CD4-positive, CD25-positive, alpha-beta regulatory T cell (primary cell): ENCODE measurements at regions not wholly inside any gene's neighbourhood (a gene's known extent, or its start where the extent isn't known, plus 50 kb on each side); places are given as distances from the start of the nearest gene placed in this dataset.
A peak's percentile ranks its signal among the peaks of the same experiment; 100 is the strongest.

Source experiments
- ATAC-seq, 2 donors: fragments of 150-1000 bp; cut with Tn5 transposase; one replicate each; pipeline ENCODE4 v1.10.0; 2021; ENCODE audit warnings: low read depth in 2 of 2, moderate number of reproducible peaks in 2 of 2, moderate library complexity in 1 of 2
- DNase-seq, 3 donors: peaks; one replicate each; pipeline versions ENCODE4 v3.0.0 to v3.0.0-alpha.2; 2012 to 2022; ENCODE audit warnings: mixed read lengths in 1 of 3
- H3K27ac ChIP-seq: one replicate; pipeline ENCODE4 v1.7.0; 2013; ENCODE audit warnings: mild to moderate bottlenecking, low read length; ENCODE audit not compliant: insufficient read depth, poor library complexity, severe bottlenecking
- H3K27me3 ChIP-seq: one replicate; pipeline ENCODE4 v1.7.0; 2013; ENCODE audit warnings: low read length; ENCODE audit not compliant: control insufficient read depth, insufficient read depth
- H3K36me3 ChIP-seq: one replicate; pipeline ENCODE4 v1.7.0; 2013; ENCODE audit warnings: mild to moderate bottlenecking, low read length, moderate library complexity; ENCODE audit not compliant: control insufficient read depth, insufficient read depth
- H3K4me1 ChIP-seq: 2 replicates; pipeline ENCODE4 v1.7.0; 2013; ENCODE audit warnings: mild to moderate bottlenecking, low read length; ENCODE audit not compliant: insufficient read depth, control insufficient read depth, poor library complexity, severe bottlenecking
- H3K4me3 ChIP-seq: one replicate; pipeline ENCODE4 v1.7.0; 2013; ENCODE audit warnings: low read depth, mild to moderate bottlenecking, low read length, moderate library complexity
- H3K9me3 ChIP-seq, 2 experiments: 1 replicate in 1 of 2; 2 replicates in 1 of 2; pipeline ENCODE4 v1.7.0; 2013; ENCODE audit warnings: low read length in 2 of 2, mild to moderate bottlenecking in 1 of 2, moderate library complexity in 1 of 2; ENCODE audit not compliant: control insufficient read depth in 2 of 2
- H3K27ac Mint-ChIP-seq, 3 donors: one replicate each; pipeline ENCODE4 v1.8.0; 2020 to 2022; ENCODE audit warnings: mild to moderate bottlenecking in 3 of 3, mixed read lengths in 3 of 3, moderate library complexity in 2 of 3
- H3K27me3 Mint-ChIP-seq: one replicate; pipeline ENCODE4 v1.8.0; 2022; ENCODE audit warnings: mild to moderate bottlenecking, mixed read lengths
- H3K36me3 Mint-ChIP-seq: one replicate; pipeline ENCODE4 v1.8.0; 2020; ENCODE audit warnings: mixed read lengths
- H3K4me1 Mint-ChIP-seq, 4 donors: one replicate each; pipeline ENCODE4 v1.8.0; 2020 to 2022; ENCODE audit warnings: mixed read lengths in 4 of 4, mild to moderate bottlenecking in 1 of 4
- H3K4me3 Mint-ChIP-seq, 4 donors: one replicate each; pipeline ENCODE4 v1.8.0; 2020 to 2022; ENCODE audit warnings: mild to moderate bottlenecking in 4 of 4, mixed read lengths in 4 of 4, moderate library complexity in 3 of 4
- H3K9me3 Mint-ChIP-seq, 7 donors: one replicate each; pipeline ENCODE4 v1.8.0; 2020 to 2022; ENCODE audit warnings: mixed read lengths in 7 of 7, mild to moderate bottlenecking in 3 of 7, moderate library complexity in 2 of 7

DNA sequence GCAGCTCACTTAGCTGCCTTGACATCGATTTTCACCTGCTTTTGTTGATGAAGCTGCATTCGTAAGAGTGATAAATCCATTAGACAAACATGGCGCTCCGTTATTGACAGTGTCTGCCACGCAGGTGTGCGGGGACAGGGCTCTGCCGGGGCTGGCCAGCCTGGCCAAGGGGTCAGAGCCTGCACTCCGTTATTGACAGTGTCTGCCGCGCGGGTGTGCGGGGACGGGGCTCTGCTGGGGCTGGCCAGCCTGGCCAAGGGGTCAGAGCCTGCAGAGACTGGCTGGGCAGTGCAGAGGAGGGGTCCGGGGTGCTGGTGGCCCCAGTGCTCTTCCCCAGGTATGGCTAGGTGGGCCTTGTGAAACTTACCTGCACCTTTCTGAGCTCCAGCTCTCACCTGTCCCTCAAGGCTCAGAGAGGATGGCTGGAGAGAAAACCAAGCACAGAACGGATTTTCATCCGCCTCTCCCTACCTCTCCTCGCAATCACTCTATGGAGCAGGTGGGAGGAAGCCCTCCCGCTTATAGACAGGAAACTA is 101.6 kb upstream of the B3GAT1 start:
- no peaks in the 10 kb centered on the region for H3K9me3 Mint-ChIP-seq
- ATAC-seq (no peak), DNase-seq (no peak)
- H3K4me3 Mint-ChIP-seq = no peak overlapping the region
- H3K27me3 Mint-ChIP-seq = no peaks in the 10 kb centered on the region
- H3K27ac ChIP-seq = no peak overlapping the region
- no peaks in the 10 kb centered on the region for H3K4me1 ChIP-seq
- H3K4me3 ChIP-seq = no peak overlapping the region
- no peaks in the 10 kb centered on the region for H3K36me3 ChIP-seq
- peaks cover 0 to 2% (median 0%) of the 10 kb centered on the region in 4 donors for H3K4me1 Mint-ChIP-seq
- H3K9me3 ChIP-seq = no peaks in the 10 kb centered on the region
- H3K36me3 Mint-ChIP-seq = no peaks in the 10 kb centered on the region
- no peak overlapping the region for H3K27ac Mint-ChIP-seq
- no peaks in the 10 kb centered on the region for H3K27me3 ChIP-seq

DNA sequence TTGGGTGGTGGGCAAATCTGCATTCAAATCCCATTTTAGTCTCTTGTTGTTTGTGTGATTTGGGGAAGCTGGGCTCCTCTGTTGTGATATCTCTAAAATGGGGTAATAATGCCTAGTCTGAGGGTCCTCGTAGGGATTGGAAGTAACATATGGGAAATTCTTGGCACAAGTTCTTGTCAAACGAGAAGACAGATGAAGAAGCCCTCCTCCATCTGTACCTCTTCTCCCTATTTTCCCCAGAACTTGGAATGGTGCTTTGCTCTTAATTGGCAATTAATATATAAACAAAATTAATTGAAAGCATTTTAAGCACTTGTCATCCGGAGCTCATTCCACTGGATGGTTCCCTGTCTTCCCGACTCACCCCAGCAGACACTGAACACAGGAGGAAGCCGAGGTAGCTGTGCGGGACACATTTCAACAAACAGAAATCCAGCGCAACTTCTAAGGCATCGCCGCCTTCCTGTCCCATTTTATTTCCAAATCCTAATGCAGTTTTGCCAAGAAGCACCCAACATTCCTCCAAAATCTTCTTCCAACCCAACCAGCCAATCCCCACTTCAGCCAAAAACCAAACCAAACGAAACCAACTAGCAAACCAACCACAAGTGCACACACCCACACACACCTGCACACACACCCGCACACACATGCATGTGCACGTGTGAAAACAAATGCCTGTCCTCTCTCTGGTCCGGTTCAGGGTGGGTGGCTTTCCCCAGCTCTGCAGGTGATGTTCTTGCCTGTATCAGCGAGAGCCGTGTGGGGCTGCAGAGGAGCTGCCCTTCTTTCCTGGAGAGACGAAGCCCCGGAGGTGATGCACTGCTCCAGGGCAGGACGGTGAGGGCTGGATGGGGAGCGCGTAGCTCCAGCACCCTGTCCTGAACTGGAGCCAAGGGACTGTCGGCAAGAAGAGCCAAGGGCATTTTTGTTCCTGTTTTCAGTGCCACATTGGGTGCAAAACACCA is 100.8 kb upstream of the B3GAT1 start:
- H3K9me3 Mint-ChIP-seq = no peaks in the 10 kb centered on the region
- DNase-seq (no peak), ATAC-seq (no peak)
- Histone ChIP-seq H3K9me3 (no peaks in the 10 kb centered on the region), H3K4me3 (no peak overlapping the region), H3K27me3 (no peaks in the 10 kb centered on the region), H3K4me1 (no peaks in the 10 kb centered on the region), H3K36me3 (no peaks in the 10 kb centered on the region), H3K27ac (no peak overlapping the region)
- H3K36me3 Mint-ChIP-seq = no peaks in the 10 kb centered on the region
- H3K27ac Mint-ChIP-seq = no peak overlapping the region
- H3K4me1 Mint-ChIP-seq = peaks cover 0 to 2% (median 0%) of the 10 kb centered on the region in 4 donors
- no peak overlapping the region for H3K4me3 Mint-ChIP-seq
- H3K27me3 Mint-ChIP-seq = no peaks in the 10 kb centered on the region

DNA sequence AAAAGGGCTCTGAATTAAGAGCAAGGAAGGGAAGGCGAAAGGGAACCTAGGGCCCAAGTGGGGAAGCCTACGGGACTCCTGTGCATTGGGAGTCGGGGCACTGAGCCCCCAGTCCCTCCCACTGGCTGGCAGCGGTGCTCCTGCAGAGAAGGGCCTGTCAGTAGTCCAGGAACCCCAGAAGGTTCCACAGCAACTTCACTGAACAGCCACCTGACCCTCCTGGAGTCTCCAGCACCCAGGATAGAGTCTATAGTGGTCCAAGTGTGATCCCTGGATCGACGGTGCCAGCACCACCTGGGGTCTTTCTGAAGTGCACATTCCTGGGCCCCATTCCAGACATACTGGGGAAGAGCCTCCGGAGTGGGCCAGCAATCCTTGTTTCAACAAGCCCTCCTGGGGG is 100.0 kb upstream of the B3GAT1 start:
- Mint-ChIP-seq H3K27me3 (no peaks in the 10 kb centered on the region), H3K36me3 (no peaks in the 10 kb centered on the region), H3K27ac (no peak overlapping the region), H3K9me3 (no peaks in the 10 kb centered on the region), H3K4me1 (peaks cover 0 to 2% (median 0%) of the 10 kb centered on the region in 4 donors), H3K4me3 (no peak overlapping the region)
- Histone ChIP-seq H3K27ac (no peak overlapping the region), H3K36me3 (no peaks in the 10 kb centered on the region), H3K4me3 (no peak overlapping the region), H3K27me3 (no peaks in the 10 kb centered on the region), H3K4me1 (no peaks in the 10 kb centered on the region), H3K9me3 (no peaks in the 10 kb centered on the region)
- ATAC-seq (no peak), DNase-seq (no peak)

DNA sequence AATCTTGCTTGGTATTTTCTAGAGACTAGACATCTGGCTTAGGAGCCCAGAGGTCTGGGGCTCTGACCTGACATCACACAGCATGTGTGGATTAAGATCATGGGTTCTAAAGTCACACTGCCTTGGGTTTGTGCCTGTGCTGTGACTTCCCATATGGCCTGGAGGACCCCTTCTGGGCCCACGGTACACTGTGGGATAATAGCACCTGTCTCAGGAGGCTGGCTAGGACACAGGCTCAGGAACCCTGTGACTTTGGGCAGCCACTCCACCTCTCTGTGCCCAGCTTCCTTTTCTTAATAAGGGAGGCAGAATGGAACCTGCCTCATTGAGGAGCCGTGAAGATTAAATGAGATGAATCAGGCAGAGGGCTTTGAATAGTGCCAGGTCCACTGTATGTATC is 99.2 kb upstream of the B3GAT1 start:
- no peak for DNase-seq
- peaks cover 0 to 2% (median 0%) of the 10 kb centered on the region in 4 donors for H3K4me1 Mint-ChIP-seq

DNA sequence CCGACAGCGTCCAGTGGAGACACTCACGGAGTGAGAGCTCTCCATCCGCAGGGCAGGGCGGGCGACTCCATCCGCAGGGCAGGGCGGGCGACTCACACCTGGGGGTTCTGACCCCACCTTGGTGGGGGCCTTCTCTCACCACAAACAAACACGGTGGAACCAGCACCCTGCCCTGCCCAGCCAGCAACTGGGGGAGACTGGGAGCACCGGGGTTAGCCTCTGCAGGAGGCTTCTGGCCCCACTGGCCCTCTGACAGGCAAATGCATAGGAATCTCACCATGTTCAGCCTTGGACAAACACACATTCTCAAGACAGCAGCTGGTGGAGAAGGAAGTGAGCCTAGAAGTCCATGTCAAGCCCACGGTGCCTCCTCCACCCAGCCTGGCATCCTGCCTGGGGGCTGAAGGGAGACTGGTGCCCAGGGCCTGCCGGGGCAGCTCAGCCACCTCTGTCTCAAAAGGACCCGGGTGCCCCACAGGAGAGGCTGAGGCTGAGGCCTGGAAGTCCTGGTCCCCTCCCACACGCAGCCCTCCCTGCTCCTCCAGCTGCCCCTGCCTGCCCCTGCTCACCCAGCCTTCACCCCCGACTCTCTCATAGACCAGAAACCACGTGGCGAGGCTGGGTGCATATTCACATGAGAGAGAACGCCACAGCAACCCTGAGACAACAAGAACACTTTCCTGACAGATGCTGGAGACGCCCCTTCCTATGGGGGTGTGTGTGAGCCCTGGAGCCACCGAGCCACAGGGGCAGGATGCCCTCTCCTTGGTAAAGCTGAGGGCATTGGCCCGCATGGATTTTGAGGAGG is 98.4 kb upstream of the B3GAT1 start:
- H3K36me3 ChIP-seq = no peaks in the 10 kb centered on the region
- H3K27me3 Mint-ChIP-seq = no peaks in the 10 kb centered on the region
- no peak overlapping the region for H3K4me3 ChIP-seq
- H3K9me3 ChIP-seq = no peaks in the 10 kb centered on the region
- peak overlapping the region in 1 of 4 donors; percentile 40 for H3K4me3 Mint-ChIP-seq
- ATAC-seq = no peak
- no peaks in the 10 kb centered on the region for H3K27me3 ChIP-seq
- no peaks in the 10 kb centered on the region for H3K4me1 Mint-ChIP-seq
- no peaks in the 10 kb centered on the region for H3K36me3 Mint-ChIP-seq
- H3K9me3 Mint-ChIP-seq = no peaks in the 10 kb centered on the region
- no peak for DNase-seq
- H3K27ac Mint-ChIP-seq = no peak overlapping the region
- no peaks in the 10 kb centered on the region for H3K4me1 ChIP-seq
- H3K27ac ChIP-seq = no peak overlapping the region

More for the DNA sequence above, 99.2 kb upstream of the B3GAT1 start:
- H3K27me3 ChIP-seq = no peaks in the 10 kb centered on the region
- H3K27ac ChIP-seq = no peak overlapping the region
- no peak for ATAC-seq
- no peaks in the 10 kb centered on the region for H3K36me3 ChIP-seq
- H3K9me3 ChIP-seq = no peaks in the 10 kb centered on the region
- no peaks in the 10 kb centered on the region for H3K4me1 ChIP-seq
- no peak overlapping the region for H3K4me3 ChIP-seq
- Mint-ChIP-seq H3K4me3 (no peak overlapping the region), H3K27ac (no peak overlapping the region), H3K9me3 (no peaks in the 10 kb centered on the region), H3K27me3 (no peaks in the 10 kb centered on the region), H3K36me3 (no peaks in the 10 kb centered on the region)

DNA sequence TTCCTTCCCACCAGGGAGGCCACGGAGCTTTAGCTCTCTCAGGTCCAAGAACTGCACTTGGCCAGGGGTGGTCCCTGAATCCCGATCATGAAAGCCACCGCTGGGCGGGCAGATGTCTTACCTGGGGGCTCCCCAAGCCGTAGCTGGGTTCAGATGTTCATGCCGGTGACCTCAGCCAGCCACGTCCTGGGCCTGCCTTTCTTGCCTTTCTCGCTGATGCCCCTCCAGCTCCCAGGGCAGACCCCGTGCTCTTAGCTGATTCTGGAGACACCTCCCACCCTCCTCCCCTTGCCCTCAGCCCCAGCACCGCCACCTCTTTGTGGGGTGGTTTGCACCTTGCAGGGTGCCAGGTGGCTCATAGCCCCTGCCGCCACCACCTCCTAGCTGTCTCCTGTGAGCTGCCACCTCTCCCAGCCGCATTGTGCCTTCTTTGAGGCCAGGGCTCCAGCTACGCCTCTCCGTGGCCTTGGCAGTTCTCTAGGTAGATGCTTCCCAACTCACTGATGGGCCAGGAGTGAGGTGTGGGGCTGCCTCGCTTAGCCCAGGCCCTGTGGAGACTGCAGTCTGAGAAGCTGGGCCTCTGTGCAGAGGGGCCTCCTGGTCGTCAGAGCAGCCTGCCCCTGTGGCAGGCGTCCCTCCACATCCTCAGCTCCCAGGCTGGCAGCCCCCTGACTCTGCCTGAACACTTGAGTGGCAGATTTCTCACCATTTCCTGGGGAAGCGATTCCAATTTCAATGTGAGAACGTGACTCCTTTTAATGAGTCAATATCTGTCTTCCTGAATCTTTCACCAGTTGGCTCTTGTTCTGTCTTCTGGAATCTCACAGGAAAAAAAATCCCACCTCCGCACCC is 97.6 kb upstream of the B3GAT1 start:
- ATAC-seq = no peak
- Mint-ChIP-seq H3K4me3 (no peak overlapping the region), H3K9me3 (no peaks in the 10 kb centered on the region), H3K27me3 (no peaks in the 10 kb centered on the region), H3K27ac (no peak overlapping the region), H3K4me1 (no peaks in the 10 kb centered on the region), H3K36me3 (no peaks in the 10 kb centered on the region)
- no peaks in the 10 kb centered on the region for H3K36me3 ChIP-seq
- H3K27ac ChIP-seq = no peak overlapping the region
- H3K4me3 ChIP-seq = no peak overlapping the region
- DNase-seq = no peak
- H3K27me3 ChIP-seq = no peaks in the 10 kb centered on the region
- H3K4me1 ChIP-seq = no peaks in the 10 kb centered on the region
- H3K9me3 ChIP-seq = no peaks in the 10 kb centered on the region

DNA sequence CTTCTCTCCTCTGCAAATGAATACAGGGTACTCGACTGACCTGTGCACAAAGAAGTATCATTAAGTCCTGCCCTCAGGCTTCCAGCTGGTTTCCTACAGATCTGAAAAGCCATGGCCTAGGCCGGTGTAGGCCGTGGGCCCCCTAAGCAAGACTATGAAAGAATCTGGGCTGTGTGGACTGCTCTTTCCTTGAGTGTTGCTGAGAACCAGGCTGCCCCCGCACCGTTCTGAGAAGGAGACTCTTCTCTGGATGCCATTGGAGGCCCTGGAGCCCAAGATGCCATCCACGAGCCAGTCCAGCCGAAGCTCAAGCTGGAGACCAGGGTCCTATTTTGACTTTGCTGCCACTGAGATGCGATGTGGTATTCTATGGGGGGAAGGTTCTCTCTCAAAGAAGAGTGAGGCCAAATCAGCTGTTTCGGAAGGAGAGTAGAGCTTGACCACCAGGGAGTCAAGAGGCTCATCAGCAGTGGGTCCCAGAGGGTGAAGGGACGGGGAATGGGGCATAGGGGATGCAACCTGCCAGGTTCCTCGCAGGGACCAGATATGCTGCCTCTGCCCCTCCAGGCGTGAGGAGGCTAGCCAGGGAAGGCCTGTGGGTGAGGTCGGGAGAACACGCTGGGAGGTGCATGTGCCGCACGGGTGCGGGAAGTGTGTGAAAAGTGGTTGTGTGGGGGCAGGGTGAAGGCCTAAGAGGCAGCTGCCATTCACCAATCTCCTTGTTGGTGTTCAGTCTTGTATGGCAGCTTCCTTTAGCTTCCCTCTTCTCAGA is 96.4 kb upstream of the B3GAT1 start:
- Mint-ChIP-seq H3K4me3 (no peak overlapping the region), H3K36me3 (no peaks in the 10 kb centered on the region), H3K27ac (no peak overlapping the region), H3K4me1 (no peaks in the 10 kb centered on the region), H3K9me3 (no peaks in the 10 kb centered on the region), H3K27me3 (no peaks in the 10 kb centered on the region)
- DNase-seq (no peak), ATAC-seq (no peak)
- H3K27me3 ChIP-seq = no peaks in the 10 kb centered on the region
- H3K4me3 ChIP-seq = no peak overlapping the region
- H3K9me3 ChIP-seq = no peaks in the 10 kb centered on the region
- no peaks in the 10 kb centered on the region for H3K36me3 ChIP-seq
- no peaks in the 10 kb centered on the region for H3K4me1 ChIP-seq
- no peak overlapping the region for H3K27ac ChIP-seq
